Spleen (tissue), 11 donors: ENCODE measurements at regions not wholly inside any gene's neighbourhood (a gene's known extent, or its start where the extent isn't known, plus 50 kb on each side); places are given as distances from the start of the nearest gene placed in this dataset.

ENCODE experiments used
- DNase-seq: peaks from one replicate; pipeline ENCODE4 v3.0.0-alpha.2; 2020
- H3K27ac ChIP-seq, 8 donors: fragments of 200-600 bp; sonication (generic) in 7 of 8; 1 replicate in 4 of 8; 2 replicates in 4 of 8; pipeline versions ENCODE4 v1.5.0 to v1.8.0; 2016 to 2021; ENCODE audit warnings: inconsistent platforms in 4 of 8, mild to moderate bottlenecking in 4 of 8, moderate library complexity in 1 of 8
- H3K27me3 ChIP-seq, 7 donors: fragments of 200-600 bp; sonication (generic) in 6 of 7; replicated peaks in 1 of 7; 1 replicate in 4 of 7; 2 replicates in 3 of 7; pipeline versions ENCODE4 v1.5.0 to v1.8.0; 2016 to 2021; ENCODE audit warnings: inconsistent platforms in 3 of 7, mild to moderate bottlenecking in 1 of 7
- H3K36me3 ChIP-seq, 6 donors: fragments of 200-600 bp; sonication (generic) in 5 of 6; 1 replicate in 4 of 6; 2 replicates in 2 of 6; pipeline versions ENCODE4 v1.5.0 to v1.8.0; 2016 to 2021; ENCODE audit warnings: inconsistent platforms in 2 of 6
- H3K4me1 ChIP-seq, 6 donors: fragments of 200-600 bp; sonication (generic) in 5 of 6; 1 replicate in 3 of 6; 2 replicates in 3 of 6; pipeline versions ENCODE4 v1.5.0 to v1.8.0; 2016 to 2021; ENCODE audit warnings: inconsistent platforms in 3 of 6
- H3K4me3 ChIP-seq, 8 donors: fragments of 200-600 bp; sonication (generic) in 7 of 8; 1 replicate in 4 of 8; 2 replicates in 4 of 8; pipeline versions ENCODE4 v1.5.0 to v1.8.0; 2016 to 2021; ENCODE audit warnings: inconsistent platforms in 4 of 8, mild to moderate bottlenecking in 4 of 8, moderate library complexity in 2 of 8
- H3K9me3 ChIP-seq, 8 donors: fragments of 200-600 bp; sonication (generic) in 7 of 8; 1 replicate in 4 of 8; 2 replicates in 4 of 8; pipeline versions ENCODE4 v1.5.0 to v1.8.0; 2016 to 2021; ENCODE audit warnings: inconsistent platforms in 4 of 8
- POLR2A ChIP-seq, 3 donors: fragments of 450-650 bp; IDR thresholded peaks; one replicate each; pipeline ENCODE4 v1.5.1; 2017; ENCODE audit warnings: antibody characterized with exemption in 3 of 3, mild to moderate bottlenecking in 1 of 3
- POLR2AphosphoS5 ChIP-seq, 3 donors: sonication (generic); formaldehyde crosslinking; IDR thresholded peaks; one replicate each; pipeline ENCODE4 v1.5.1; 2017; ENCODE audit warnings: antibody characterized with exemption in 3 of 3
- WGBS, 5 donors: extraction: QIAGEN DNeasy Blood & Tissue Kit in 3 of 5; methylation state at CpG; one replicate each; pipeline versions ENCODE4 v1.1.5 to v1.1.7; 2013 to 2018; 5-methylcytosine and 5-hydroxymethylcytosine counted together
- intact Hi-C: fragments of 100-400 bp; cut with DNase I; formaldehyde crosslinking; loops from one replicate; pipeline ENCODE4 v1.15.0; 2023; ENCODE audit warnings: low total_unique reads
- TF ChIP-seq, protein P1 (sequence below), 11 experiments: fragments of 200-600 bp in 7 of 11; fragments of 450-650 bp in 4 of 11; sonication (generic) in 4 of 11; IDR thresholded peaks in 8 of 11; conservative IDR thresholded peaks in 3 of 11; 1 replicate in 7 of 11; 2 replicates in 4 of 11; pipeline versions ENCODE4 v1.4.0 to v1.8.0; 2016 to 2021; ENCODE audit warnings: antibody characterized with exemption in 11 of 11, inconsistent platforms in 4 of 11, mild to moderate bottlenecking in 1 of 11
- donor health status: healthy with polysubstance abuse.
- donor health status: DM: no; HTN: no; CAD: no; lungs with moderate emphysema.
- donor health status: DM: no; HTN: no; CAD: no.
- donor health status: Bipolar disorder and iron deficiency.
- donor health status: healthy.
- donor health status: DM: no; HTN: no; CAD: no.
- donor health status: DM: yes; HTN: yes; CAD: no.

DNA sequence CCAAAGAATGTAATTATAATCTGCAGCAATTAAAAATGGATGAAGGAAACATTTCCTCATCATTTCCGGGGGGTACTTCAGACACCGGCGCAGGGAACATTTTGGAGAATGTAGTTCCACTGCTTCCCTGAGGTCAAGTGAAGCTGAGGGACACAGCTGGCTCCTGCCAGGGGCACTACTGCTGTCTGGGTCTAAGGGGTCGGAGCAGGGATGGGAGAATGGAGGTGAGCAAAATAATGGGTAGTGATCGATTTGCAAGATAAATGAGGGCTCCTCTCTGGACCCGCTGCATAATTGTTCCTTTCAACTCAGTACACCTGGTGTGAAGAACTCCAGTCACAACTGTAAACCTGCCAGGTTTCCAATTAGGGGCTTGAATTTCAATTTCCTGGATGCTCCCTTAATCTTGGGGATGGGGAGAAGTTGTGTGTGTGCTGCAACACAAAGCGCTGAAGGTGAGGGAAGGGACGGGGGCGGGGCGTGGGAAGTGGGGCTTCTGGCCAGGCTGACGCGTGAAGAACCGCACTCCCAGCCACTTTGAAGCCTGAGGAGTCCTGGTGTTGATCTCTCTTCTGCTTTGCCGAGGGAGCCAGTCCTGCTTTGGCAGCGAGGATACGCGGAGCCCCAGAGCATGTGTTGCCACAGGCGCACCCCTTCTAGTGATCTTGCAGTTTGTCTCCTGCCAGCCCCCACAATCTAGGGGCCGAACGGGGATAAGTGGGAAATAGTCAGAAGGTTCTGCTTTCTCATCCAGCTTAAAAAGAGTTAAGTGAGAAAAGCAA lies 57.9 kb upstream of the PCDH8 start:
- Histone ChIP-seq H3K27me3 (peaks cover 0 to 42% (median 3%) of the 10 kb centered on the region in 7 donors), H3K9me3 (no peaks in the 10 kb centered on the region), H3K27ac (no peak overlapping the region), H3K4me1 (peaks cover 0 to 11% (median 7%) of the 10 kb centered on the region in 6 donors), H3K4me3 (no peak overlapping the region), H3K36me3 (no peaks in the 10 kb centered on the region)
- TF ChIP-seq POLR2A (IDR thresholded peaks at IDR 0.05) (no peak), POLR2AphosphoS5 (IDR thresholded peaks at IDR 0.05) (no peak)
- TF ChIP-seq, protein P1, sequence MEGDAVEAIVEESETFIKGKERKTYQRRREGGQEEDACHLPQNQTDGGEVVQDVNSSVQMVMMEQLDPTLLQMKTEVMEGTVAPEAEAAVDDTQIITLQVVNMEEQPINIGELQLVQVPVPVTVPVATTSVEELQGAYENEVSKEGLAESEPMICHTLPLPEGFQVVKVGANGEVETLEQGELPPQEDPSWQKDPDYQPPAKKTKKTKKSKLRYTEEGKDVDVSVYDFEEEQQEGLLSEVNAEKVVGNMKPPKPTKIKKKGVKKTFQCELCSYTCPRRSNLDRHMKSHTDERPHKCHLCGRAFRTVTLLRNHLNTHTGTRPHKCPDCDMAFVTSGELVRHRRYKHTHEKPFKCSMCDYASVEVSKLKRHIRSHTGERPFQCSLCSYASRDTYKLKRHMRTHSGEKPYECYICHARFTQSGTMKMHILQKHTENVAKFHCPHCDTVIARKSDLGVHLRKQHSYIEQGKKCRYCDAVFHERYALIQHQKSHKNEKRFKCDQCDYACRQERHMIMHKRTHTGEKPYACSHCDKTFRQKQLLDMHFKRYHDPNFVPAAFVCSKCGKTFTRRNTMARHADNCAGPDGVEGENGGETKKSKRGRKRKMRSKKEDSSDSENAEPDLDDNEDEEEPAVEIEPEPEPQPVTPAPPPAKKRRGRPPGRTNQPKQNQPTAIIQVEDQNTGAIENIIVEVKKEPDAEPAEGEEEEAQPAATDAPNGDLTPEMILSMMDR (IDR thresholded peaks at IDR 0.05 in 8 of 11, conservative IDR thresholded peaks at IDR 0.05 in 3 of 11), result no peak
- intact Hi-C loops, result no loop called here
- 26 to 42% (median 39%) methylated on average over 17 to 20 of the region's 20 CpGs for WGBS, 5 donors
- no peak for DNase-seq

DNA sequence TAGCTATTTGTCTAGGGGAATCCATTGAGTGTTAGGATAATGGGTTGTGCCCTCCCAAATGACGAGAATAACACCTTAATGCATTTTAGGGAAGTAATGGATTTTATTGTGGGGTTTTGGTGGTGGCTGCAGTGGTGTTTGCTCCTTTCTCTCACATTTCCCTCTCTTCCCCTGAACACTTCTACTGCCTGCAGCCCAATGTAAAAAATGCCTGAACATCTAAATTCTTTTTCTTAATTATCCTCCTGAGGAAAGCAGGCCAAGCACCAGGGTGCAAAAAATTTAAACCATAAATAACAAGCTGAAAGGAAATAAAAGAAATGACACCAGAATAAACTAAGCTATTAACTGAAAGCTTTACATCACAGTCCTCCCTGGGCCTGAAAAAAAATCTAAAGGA lies 57.3 kb upstream of the PCDH8 start:
- Histone ChIP-seq H3K36me3 (no peaks in the 10 kb centered on the region), H3K9me3 (no peaks in the 10 kb centered on the region), H3K27ac (no peak overlapping the region), H3K4me3 (no peak overlapping the region), H3K4me1 (peaks cover 0 to 11% (median 7%) of the 10 kb centered on the region in 6 donors), H3K27me3 (peaks cover 0 to 42% (median 3%) of the 10 kb centered on the region in 7 donors)
- no peak for TF ChIP-seq POLR2AphosphoS5 (IDR thresholded peaks at IDR 0.05)
- no peak for TF ChIP-seq POLR2A (IDR thresholded peaks at IDR 0.05)
- TF ChIP-seq, protein P1 (IDR thresholded peaks at IDR 0.05 in 8 of 11, conservative IDR thresholded peaks at IDR 0.05 in 3 of 11), result no peak
- intact Hi-C loops, result no loop called here
- 16 to 64% (median 33%) methylated on average over 1 of the region's 1 CpG for WGBS, 5 donors
- DNase-seq, result no peak

DNA sequence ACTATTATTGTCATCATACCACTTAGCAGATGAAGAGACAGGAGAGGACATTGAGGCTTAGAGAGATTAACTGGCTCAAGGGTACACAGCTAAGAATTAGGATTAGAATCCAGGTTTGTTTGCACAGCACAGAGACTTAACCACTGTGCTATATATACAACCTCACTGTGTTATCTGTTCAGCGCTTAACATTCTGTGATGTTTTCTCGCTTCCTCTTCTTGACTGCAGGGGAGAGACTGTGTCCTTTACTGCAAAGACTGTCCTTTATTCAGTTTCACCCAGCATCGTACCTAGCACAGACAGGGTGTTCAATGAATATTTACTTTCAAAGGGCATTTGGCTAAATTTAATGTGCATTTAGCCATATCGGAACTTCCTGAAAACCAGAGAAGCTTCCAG lies 54.9 kb upstream of the PCDH8 start:
- peaks cover 0 to 42% (median 3%) of the 10 kb centered on the region in 7 donors for H3K27me3 ChIP-seq
- H3K4me3 ChIP-seq, result no peak overlapping the region
- no peak overlapping the region for H3K27ac ChIP-seq
- TF ChIP-seq, protein P1 (IDR thresholded peaks at IDR 0.05 in 8 of 11, conservative IDR thresholded peaks at IDR 0.05 in 3 of 11), result no peak
- no peak for DNase-seq
- H3K4me1 ChIP-seq, result no peaks in the 10 kb centered on the region
- WGBS, 5 donors, result 55 to 64% (median 61%) methylated on average over 4 of the region's 4 CpGs
- no peaks in the 10 kb centered on the region for H3K36me3 ChIP-seq
- no peaks in the 10 kb centered on the region for H3K9me3 ChIP-seq
- intact Hi-C loops, result no loop called here

- intact Hi-C loops, result no loop called here
These were observed 50.8 kb upstream of the PCDH8 start for GRCh38 chr13:52899206-52899605.

More at GRCh38 chr13:52899206-52899605, 50.8 kb upstream of the PCDH8 start:
- Histone ChIP-seq H3K36me3 (no peaks in the 10 kb centered on the region), H3K4me3 (no peak overlapping the region), H3K9me3 (no peaks in the 10 kb centered on the region), H3K27ac (no peak overlapping the region), H3K27me3 (peaks cover 0 to 9% (median 0%) of the 10 kb centered on the region in 7 donors), H3K4me1 (no peaks in the 10 kb centered on the region)
- no peak for DNase-seq
- WGBS, 5 donors, result 73 to 94% (median 89%) methylated on average over 4 to 5 of the region's 5 CpGs
- TF ChIP-seq POLR2AphosphoS5 (IDR thresholded peaks at IDR 0.05), result no peak
- TF ChIP-seq, protein P1 (IDR thresholded peaks at IDR 0.05 in 8 of 11, conservative IDR thresholded peaks at IDR 0.05 in 3 of 11), result no peak
- TF ChIP-seq POLR2A (IDR thresholded peaks at IDR 0.05), result no peak
